T-helper 1 cell (primary cell): ENCODE measurements at regions not wholly inside any gene's neighbourhood (a gene's known extent, or its start where the extent isn't known, plus 50 kb on each side); places are given as distances from the start of the nearest gene placed in this dataset.
A peak's percentile ranks its signal among the peaks of the same experiment; 100 is the strongest.
"Not testable (repeated sequence)": the region's sequence is repeated elsewhere in the genome, so short reads cannot be mapped to it uniquely, and the experiment has no call there.

ENCODE experiments used
- DNase-seq, 5 donors: peaks; one replicate each; pipeline ENCODE4 v3.0.0-alpha.2; 2012 to 2020

DNA sequence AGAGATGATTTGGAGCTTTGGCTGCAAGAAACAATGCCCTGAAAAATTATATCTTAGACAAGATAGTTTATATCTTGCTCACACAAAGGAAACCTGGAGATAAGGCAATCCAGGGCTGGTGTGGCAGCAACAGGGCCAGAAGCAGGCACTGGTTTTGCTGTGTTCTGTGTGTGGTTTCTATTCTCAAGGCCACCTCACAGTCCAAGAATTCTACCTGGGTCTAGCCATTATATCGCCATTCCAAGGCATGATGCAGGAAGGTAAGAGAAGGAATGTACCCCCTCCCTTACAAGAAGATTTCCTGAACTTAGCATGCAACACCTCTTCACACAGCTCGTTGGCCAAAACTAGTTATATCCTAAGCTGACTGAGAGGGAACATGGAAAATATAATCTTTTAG, 74.5 kb upstream of the MEGF10 start:
- DNase-seq: no peak

GRCh38 chr5:127216898-127217675, 73.5 kb upstream of the MEGF10 start:
- DNase-seq: no peak

DNA sequence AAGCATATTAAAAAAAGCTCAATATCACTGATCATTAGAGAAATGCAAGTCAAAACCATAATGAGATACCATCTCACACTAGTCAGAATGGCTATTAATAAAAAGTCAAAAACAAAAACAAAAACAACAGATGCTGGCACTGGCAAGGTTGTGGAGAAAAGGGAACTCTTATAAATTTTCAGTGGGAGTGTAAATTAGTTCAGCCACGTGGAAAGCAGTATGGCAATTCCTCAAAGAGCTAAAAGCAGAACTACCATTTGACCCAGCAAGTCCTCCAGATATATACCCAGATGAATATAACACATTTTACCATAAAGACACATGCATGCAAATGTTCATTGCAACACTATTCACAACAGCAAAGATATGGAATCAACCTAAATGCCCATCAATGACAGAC, 68.7 kb upstream of the MEGF10 start:
- DNase-seq: not testable (repeated sequence)

GRCh38 chr5:127222571-127223156, 67.9 kb upstream of the MEGF10 start:
- DNase-seq: not testable (repeated sequence)

GRCh38 chr5:127223256-127223974, 67.2 kb upstream of the MEGF10 start:
- DNase-seq: no peak

DNA sequence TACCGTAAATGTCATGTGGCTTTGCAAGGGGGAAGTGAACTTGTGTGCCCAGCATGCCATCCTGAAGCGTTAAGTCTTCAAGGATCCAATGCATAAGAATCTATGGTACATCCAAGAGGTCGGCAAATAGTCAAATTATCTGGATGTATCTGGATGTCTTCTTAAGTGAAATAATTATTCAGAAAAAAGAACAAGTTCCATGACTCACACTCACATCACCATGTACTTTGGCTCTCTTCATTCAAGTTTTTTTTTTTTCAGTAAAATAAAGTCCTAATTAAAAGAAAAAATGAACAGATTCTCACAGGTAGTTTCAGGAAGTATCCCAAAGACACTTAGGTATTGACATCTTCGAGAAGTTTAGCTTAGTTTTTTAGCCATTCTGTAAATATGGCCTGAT, 62.7 kb upstream of the MEGF10 start:
- DNase-seq: no peak

GRCh38 chr5:127228540-127229184, 61.9 kb upstream of the MEGF10 start:
- DNase-seq: no peak

DNA sequence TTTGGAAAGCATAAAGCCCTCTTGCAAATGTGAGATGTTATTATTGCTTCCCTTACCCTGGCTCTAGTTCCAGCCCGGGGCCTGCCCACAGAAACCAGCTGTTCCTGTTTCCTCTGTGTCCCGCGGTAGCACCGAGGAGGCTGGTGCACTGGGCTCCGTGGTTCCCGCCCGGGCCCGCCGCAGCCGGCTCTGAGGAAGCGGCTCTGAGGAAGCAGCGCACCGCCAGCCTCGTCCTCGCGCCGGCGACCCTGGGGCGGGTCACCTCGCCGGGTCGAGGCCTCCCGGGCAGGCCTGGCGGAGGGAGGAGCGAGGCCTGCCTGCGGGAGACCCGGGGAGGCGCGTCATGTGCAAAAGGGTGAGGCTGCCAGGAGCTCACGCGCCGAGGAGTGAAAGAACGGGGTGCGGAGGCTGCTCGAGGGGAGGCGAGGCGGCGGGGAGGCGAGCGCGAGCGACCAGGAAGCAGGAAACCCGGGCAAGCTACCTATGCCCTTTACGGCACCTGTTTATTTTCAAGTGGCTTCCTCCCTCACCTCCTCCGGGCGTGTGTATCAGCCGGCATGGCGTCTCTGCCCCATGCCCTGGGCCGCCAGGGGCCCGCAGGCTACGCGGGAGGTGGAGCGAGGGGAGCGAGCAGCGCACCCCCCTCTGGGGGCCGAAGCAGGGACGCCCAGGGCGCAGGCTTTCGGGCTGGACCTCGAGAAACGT, 61.3 kb upstream of the MEGF10 start:
- peak; percentile 12 to 63 (median 20) for DNase-seq

DNA sequence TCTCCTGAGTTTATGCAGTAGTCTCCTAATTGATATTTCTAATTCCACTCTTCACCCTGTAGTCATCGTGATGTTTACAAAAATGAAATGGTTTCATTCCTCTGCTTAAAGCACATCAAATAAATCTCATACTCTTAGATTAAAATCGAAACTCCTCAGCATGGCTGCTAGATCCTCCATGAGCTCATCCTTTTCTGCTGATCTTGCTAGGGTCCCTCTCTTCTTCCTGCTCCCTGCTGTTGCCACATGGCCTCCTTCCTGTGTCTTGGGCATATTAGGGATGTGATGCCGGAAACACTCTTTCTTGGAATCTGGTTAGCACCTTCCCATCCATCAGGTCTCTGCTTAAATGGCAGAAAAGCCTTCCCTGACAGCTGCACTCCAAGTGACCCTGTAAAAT, 59.5 kb upstream of the MEGF10 start:
- no peak for DNase-seq

- no peak for DNase-seq
These were observed 57.0 kb upstream of the MEGF10 start for GRCh38 chr5:127233590-127233989.

- DNase-seq: no peak
These were observed 55.5 kb upstream of the MEGF10 start for GRCh38 chr5:127235136-127235535.

- DNase-seq: no peak
These were observed 54.3 kb upstream of the MEGF10 start for GRCh38 chr5:127236254-127236653.
